SK-N-SH (cell line): ENCODE measurements at regions not wholly inside any gene's neighbourhood (a gene's known extent, or its start where the extent isn't known, plus 50 kb on each side); places are given as distances from the start of the nearest gene placed in this dataset.

ENCODE experiments used
- CTCF ChIA-PET: fragments of 300-600, 350-600 bp; formaldehyde crosslinking; extraction: SDS; loops from one replicate; lab custom pipeline; 2021; lab: Yijun Ruan, JAX
- POLR2A ChIA-PET: fragments of 350-600 bp; sonication (Branson Sonifier 250); formaldehyde crosslinking; extraction: SDS; loops from one replicate; lab custom pipeline; 2020; ENCODE audit warnings: antibody characterized with exemption, inconsistent platforms; lab: Yijun Ruan, JAX
- DNase-seq: peaks from one replicate; pipeline ENCODE4 v3.0.0; 2012
- H2AFZ ChIP-seq: fragments of 200-600 bp; sonication (generic); 2 replicates; pipeline ENCODE4 v1.8.1; 2016; ENCODE audit warnings: antibody characterized with exemption, mild to moderate bottlenecking, low read depth
- H3F3A ChIP-seq: fragments of 200-600 bp; sonication (generic); replicated peaks from 2 replicates; pipeline ENCODE3; 2016; ENCODE audit warnings: antibody characterized with exemption, mild to moderate bottlenecking; ENCODE audit not compliant: insufficient read depth
- H3K27ac ChIP-seq, 2 experiments: fragments of 200-500 bp in 1 of 2; fragments of 200-600 bp in 1 of 2; sonication (Bioruptor generic) in 1 of 2; sonication (generic), shearing (Covaris generic) in 1 of 2; 2 replicates each; pipeline versions ENCODE4 v1.5.1 to v1.6.1; 2014 to 2016; ENCODE audit warnings: low read depth in 2 of 2, inconsistent platforms in 1 of 2, low read length in 1 of 2, mild to moderate bottlenecking in 1 of 2, mixed read lengths in 1 of 2
- H3K27me3 ChIP-seq: fragments of 200-600 bp; sonication (generic), shearing (Covaris generic); 2 replicates; pipeline ENCODE4 v1.6.1; 2016; ENCODE audit warnings: mixed run types; ENCODE audit not compliant: insufficient read depth
- H3K36me3 ChIP-seq, 2 experiments: fragments of 200-500 bp in 1 of 2; fragments of 200-600 bp in 1 of 2; sonication (Bioruptor generic) in 1 of 2; sonication (generic) in 1 of 2; replicated peaks in 1 of 2; 2 replicates each; pipeline versions ENCODE3 to v1.5.1; 2014 to 2016; ENCODE audit warnings: low read length in 1 of 2, mild to moderate bottlenecking in 1 of 2; ENCODE audit not compliant: insufficient read depth in 2 of 2, control insufficient read depth in 1 of 2
- H3K4me1 ChIP-seq, 2 experiments: fragments of 200-500 bp in 1 of 2; fragments of 200-600 bp in 1 of 2; sonication (Bioruptor generic) in 1 of 2; sonication (generic), shearing (Covaris generic) in 1 of 2; 2 replicates each; pipeline versions ENCODE4 v1.5.1 to v1.6.1; 2014 to 2016; ENCODE audit warnings: low read depth in 1 of 2, low read length in 1 of 2, mixed run types in 1 of 2; ENCODE audit not compliant: insufficient read depth in 2 of 2, control insufficient read depth in 1 of 2
- H3K4me2 ChIP-seq: fragments of 200-600 bp; sonication (generic), shearing (Covaris generic); 2 replicates; pipeline ENCODE4 v1.6.1; 2017; ENCODE audit warnings: mixed run types
- H3K4me3 ChIP-seq, 2 experiments: fragments of 200-500 bp in 1 of 2; fragments of 200-600 bp in 1 of 2; sonication (Bioruptor generic) in 1 of 2; sonication (generic), shearing (Covaris generic) in 1 of 2; 2 replicates each; pipeline versions ENCODE4 v1.5.1 to v1.8.1; 2014 to 2016; ENCODE audit warnings: low read depth in 2 of 2, inconsistent platforms in 1 of 2, low read length in 1 of 2, mild to moderate bottlenecking in 1 of 2, mixed read lengths in 1 of 2, moderate library complexity in 1 of 2
- H3K79me2 ChIP-seq: fragments of 200-600 bp; sonication (generic); 2 replicates; pipeline ENCODE4 v1.8.1; 2017; ENCODE audit warnings: mild to moderate bottlenecking; ENCODE audit not compliant: insufficient read depth
- H3K9ac ChIP-seq: fragments of 200-600 bp; sonication (generic); 2 replicates; pipeline ENCODE4 v1.6.1; 2017; ENCODE audit warnings: mixed run types
- H3K9me2 ChIP-seq: fragments of 200-600 bp; sonication (generic); 2 replicates; pipeline ENCODE4 v1.6.1; 2017; ENCODE audit warnings: mixed run types
- H3K9me3 ChIP-seq: fragments of 200-600 bp; sonication (generic); 2 replicates; pipeline ENCODE4 v1.6.1; 2017; ENCODE audit warnings: mixed run types, mild to moderate bottlenecking, moderate library complexity
- H4K20me1 ChIP-seq: fragments of 200-600 bp; sonication (generic); 2 replicates; pipeline ENCODE4 v1.6.1; 2017; ENCODE audit warnings: mild to moderate bottlenecking, mixed run types; ENCODE audit not compliant: insufficient read depth
- EP300 ChIP-seq, 2 experiments: IDR thresholded peaks; 2 replicates each; pipeline versions ENCODE4 v1.4.0 to v1.6.1; 2012; ENCODE audit warnings: borderline replicate concordance in 1 of 2, low read depth in 1 of 2, low read length in 1 of 2
- EZH2phosphoT487 ChIP-seq: fragments of 200-600 bp; sonication (generic); IDR thresholded peaks from 2 replicates; pipeline ENCODE4 v1.6.1; 2017; ENCODE audit warnings: low read depth, mixed run types, mild to moderate bottlenecking, antibody characterized with exemption, moderate library complexity, borderline replicate concordance
- FOXJ3 ChIP-seq: sonication (generic); formaldehyde crosslinking; IDR thresholded peaks from 2 replicates; pipeline ENCODE4 v1.5.1; 2020; ENCODE audit warnings: mild to moderate bottlenecking, missing genetic modification reagents
- FOXM1 ChIP-seq: IDR thresholded peaks from 2 replicates; pipeline ENCODE4 v1.4.0; 2012; ENCODE audit warnings: low read depth, mild to moderate bottlenecking
- MXI1 ChIP-seq: IDR thresholded peaks from 2 replicates; pipeline ENCODE4 v1.6.1; 2012; ENCODE audit warnings: mild to moderate bottlenecking, low read depth, low read length, improper control_type of control experiment
- RXRA ChIP-seq: IDR thresholded peaks from 2 replicates; pipeline ENCODE4 v1.4.0; 2012; ENCODE audit warnings: low read depth, mild to moderate bottlenecking, borderline replicate concordance
- SMC3 ChIP-seq: IDR thresholded peaks from 2 replicates; pipeline ENCODE4 v1.6.1; 2012; ENCODE audit warnings: low read depth, low read length, improper control_type of control experiment
- TAF1 ChIP-seq: IDR thresholded peaks from 2 replicates; pipeline ENCODE4 v1.6.1; 2012; ENCODE audit warnings: low read depth, mild to moderate bottlenecking, low read length, moderate library complexity, borderline replicate concordance
- TCF12 ChIP-seq: IDR thresholded peaks from 2 replicates; pipeline ENCODE4 v1.4.0; 2012
- YY1 ChIP-seq: IDR thresholded peaks from 2 replicates; pipeline ENCODE4 v1.4.0; 2012; ENCODE audit warnings: low read depth, mild to moderate bottlenecking
- WGBS: methylation state at CpG from one replicate; pipeline ENCODE4 v1.1.6; 2017; ENCODE audit warnings: low lambda C conversion rate; 5-methylcytosine and 5-hydroxymethylcytosine counted together
- TF ChIP-seq, protein P1 (sequence below): IDR thresholded peaks from 2 replicates; pipeline ENCODE4 v1.4.0; 2012; ENCODE audit warnings: low read depth, borderline replicate concordance
- TF ChIP-seq, protein P2 (sequence below): fragments of 150-350 bp; IDR thresholded peaks from 2 replicates; pipeline ENCODE4 v1.6.1; 2017; ENCODE audit warnings: antibody characterized with exemption, low read length, low read depth, borderline replicate concordance
- TF ChIP-seq, protein P3 (sequence below): IDR thresholded peaks from 2 replicates; pipeline ENCODE4; 2012
- TF ChIP-seq, protein P4 (sequence below): fragments of 150-350 bp; IDR thresholded peaks from 2 replicates; pipeline ENCODE4 v1.6.1; 2016; ENCODE audit warnings: mild to moderate bottlenecking, low read depth, low read length

DNA sequence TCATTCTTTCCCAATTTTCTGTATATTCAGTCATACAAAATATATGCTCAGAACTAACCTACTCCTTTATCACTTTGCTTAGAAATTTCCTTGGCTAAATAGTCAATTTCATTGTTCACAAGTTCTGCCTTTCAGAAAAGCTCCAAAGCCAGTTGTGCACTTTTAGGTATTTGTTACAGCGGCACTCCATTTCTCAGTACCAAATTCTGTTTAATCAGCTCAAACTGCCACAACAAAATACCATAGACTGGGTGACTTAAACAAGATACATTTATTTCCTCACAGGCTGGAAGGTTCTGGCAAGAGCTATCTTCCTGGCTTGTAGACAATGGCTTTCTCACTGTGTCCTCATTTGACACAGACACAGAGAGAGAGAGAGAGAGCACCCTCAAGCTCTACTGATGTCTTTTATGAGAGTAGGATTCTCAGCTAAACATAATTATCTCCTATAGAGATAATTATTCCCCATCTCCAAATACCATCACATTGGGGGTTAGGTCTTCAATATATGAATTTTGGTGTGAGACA, 188.8 kb upstream of the FSTL5 start:
- H3F3A ChIP-seq = no peaks in the 10 kb centered on the region
- CTCF ChIA-PET = no interaction called here
- no peaks in the 10 kb centered on the region for H3K27me3 ChIP-seq
- no peak for DNase-seq
- H3K4me3 ChIP-seq = no peak overlapping the region
- H3K27ac ChIP-seq = no peak overlapping the region
- no peaks in the 10 kb centered on the region for H3K9me3 ChIP-seq
- 86% methylated on average over 1 of the region's 1 CpG for WGBS
- H3K9ac ChIP-seq = no peak overlapping the region
- no peak overlapping the region for H3K4me2 ChIP-seq
- H2AFZ ChIP-seq = no peak overlapping the region
- no peaks in the 10 kb centered on the region for H3K36me3 ChIP-seq
- no peaks in the 10 kb centered on the region for H3K79me2 ChIP-seq
- H3K4me1 ChIP-seq = peaks cover 0 to 2% of the 10 kb centered on the region in 2 experiments; a peak in 1 of 4 replicates
- TF ChIP-seq SMC3 (no peak), RXRA (no peak), TCF12 (no peak), MXI1 (no peak), EP300 (IDR thresholded peaks at IDR 0.05; ENCODE audit: borderline replicate concordance in 1 of 2, low read depth in 1 of 2, low read length in 1 of 2) (no peak), TAF1 (no peak), FOXJ3 (no peak), YY1 (no peak)
- TF ChIP-seq, protein P1, sequence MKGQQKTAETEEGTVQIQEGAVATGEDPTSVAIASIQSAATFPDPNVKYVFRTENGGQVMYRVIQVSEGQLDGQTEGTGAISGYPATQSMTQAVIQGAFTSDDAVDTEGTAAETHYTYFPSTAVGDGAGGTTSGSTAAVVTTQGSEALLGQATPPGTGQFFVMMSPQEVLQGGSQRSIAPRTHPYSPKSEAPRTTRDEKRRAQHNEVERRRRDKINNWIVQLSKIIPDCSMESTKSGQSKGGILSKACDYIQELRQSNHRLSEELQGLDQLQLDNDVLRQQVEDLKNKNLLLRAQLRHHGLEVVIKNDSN = no peak
- TF ChIP-seq, protein P2, sequence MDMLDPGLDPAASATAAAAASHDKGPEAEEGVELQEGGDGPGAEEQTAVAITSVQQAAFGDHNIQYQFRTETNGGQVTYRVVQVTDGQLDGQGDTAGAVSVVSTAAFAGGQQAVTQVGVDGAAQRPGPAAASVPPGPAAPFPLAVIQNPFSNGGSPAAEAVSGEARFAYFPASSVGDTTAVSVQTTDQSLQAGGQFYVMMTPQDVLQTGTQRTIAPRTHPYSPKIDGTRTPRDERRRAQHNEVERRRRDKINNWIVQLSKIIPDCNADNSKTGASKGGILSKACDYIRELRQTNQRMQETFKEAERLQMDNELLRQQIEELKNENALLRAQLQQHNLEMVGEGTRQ = no peak
- TF ChIP-seq, protein P3, sequence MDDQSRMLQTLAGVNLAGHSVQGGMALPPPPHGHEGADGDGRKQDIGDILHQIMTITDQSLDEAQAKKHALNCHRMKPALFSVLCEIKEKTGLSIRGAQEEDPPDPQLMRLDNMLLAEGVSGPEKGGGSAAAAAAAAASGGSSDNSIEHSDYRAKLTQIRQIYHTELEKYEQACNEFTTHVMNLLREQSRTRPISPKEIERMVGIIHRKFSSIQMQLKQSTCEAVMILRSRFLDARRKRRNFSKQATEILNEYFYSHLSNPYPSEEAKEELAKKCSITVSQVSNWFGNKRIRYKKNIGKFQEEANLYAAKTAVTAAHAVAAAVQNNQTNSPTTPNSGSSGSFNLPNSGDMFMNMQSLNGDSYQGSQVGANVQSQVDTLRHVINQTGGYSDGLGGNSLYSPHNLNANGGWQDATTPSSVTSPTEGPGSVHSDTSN = no peak
- TF ChIP-seq, protein P4, sequence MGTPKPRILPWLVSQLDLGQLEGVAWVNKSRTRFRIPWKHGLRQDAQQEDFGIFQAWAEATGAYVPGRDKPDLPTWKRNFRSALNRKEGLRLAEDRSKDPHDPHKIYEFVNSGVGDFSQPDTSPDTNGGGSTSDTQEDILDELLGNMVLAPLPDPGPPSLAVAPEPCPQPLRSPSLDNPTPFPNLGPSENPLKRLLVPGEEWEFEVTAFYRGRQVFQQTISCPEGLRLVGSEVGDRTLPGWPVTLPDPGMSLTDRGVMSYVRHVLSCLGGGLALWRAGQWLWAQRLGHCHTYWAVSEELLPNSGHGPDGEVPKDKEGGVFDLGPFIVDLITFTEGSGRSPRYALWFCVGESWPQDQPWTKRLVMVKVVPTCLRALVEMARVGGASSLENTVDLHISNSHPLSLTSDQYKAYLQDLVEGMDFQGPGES = no peak
- TF ChIP-seq, all 33 proteins: peak for 0
- POLR2A ChIA-PET = no interaction called here
- Histone ChIP-seq H4K20me1 (no peaks in the 10 kb centered on the region), H3K9me2 (no peaks in the 10 kb centered on the region)

DNA sequence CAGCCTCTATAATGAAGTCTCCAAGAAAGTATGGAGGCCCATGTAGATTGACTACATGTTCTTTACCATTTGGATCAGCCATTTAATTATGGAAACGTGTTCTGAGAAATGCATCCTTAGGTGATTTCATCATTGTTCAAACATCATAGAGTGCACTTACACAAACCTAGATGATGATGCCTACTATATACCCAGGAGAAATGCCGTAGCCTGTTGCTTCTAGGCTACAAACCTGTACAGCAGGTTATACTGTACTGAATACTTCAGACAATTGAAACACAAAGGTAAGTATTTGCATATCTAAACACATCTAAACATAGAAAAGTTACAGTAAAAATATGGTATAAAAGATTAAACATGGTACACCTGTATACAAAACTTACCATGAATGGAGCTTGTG, 186.5 kb upstream of the FSTL5 start:
- Histone ChIP-seq H3K27me3 (no peaks in the 10 kb centered on the region), H3K4me1 (peaks cover 0 to 2% of the 10 kb centered on the region in 2 experiments; a peak in 1 of 4 replicates), H3K9ac (no peak overlapping the region), H3K9me3 (no peaks in the 10 kb centered on the region), H2AFZ (no peak overlapping the region), H3K36me3 (no peaks in the 10 kb centered on the region), H3K9me2 (no peaks in the 10 kb centered on the region), H3F3A (no peaks in the 10 kb centered on the region), H3K79me2 (no peaks in the 10 kb centered on the region), H4K20me1 (no peaks in the 10 kb centered on the region), H3K4me3 (no peak overlapping the region), H3K4me2 (no peak overlapping the region), H3K27ac (no peak overlapping the region)
- TF ChIP-seq TCF12 (no peak), EZH2phosphoT487 (no peak), FOXM1 (no peak)
- ChIA-PET POLR2A (no interaction called here), CTCF (no interaction called here)
- DNase-seq = no peak
- 12% methylated on average over 2 of the region's 2 CpGs for WGBS
